Activated CD4-positive, alpha-beta T cell treated with anti-CD3 and anti-CD28 coated beads, Interleukin-2, amount 10 ng/mL, durations not matched to agents 7 days and 5 days (primary cell): ENCODE measurements at regions not wholly inside any gene's neighbourhood (a gene's known extent, or its start where the extent isn't known, plus 50 kb on each side); places are given as distances from the start of the nearest gene placed in this dataset.
"Not testable (repeated sequence)": the region's sequence is repeated elsewhere in the genome, so short reads cannot be mapped to it uniquely, and the experiment has no call there.

Source experiments
- CTCF ChIA-PET: fragments of 350-600 bp; sonication (Branson Sonifier 250); formaldehyde crosslinking; loops from one replicate; lab custom pipeline; 2021; ENCODE audit warnings: antibody characterized with exemption; lab: Charles Lee
- POLR2A ChIA-PET: fragments of 350-600 bp; sonication (Branson Sonifier 250); formaldehyde crosslinking; loops from one replicate; lab custom pipeline; 2021; ENCODE audit warnings: antibody characterized with exemption; lab: Charles Lee
- DNase-seq: peaks from one replicate; pipeline ENCODE4 v3.0.0-alpha.2; 2020
- H3K27ac Mint-ChIP-seq: one replicate; pipeline ENCODE4 v1.8.0; 2021; ENCODE audit warnings: mild to moderate bottlenecking, moderate library complexity, mixed read lengths
- H3K27me3 Mint-ChIP-seq: one replicate; pipeline ENCODE4 v1.8.0; 2021; ENCODE audit warnings: mixed read lengths
- H3K36me3 Mint-ChIP-seq: one replicate; pipeline ENCODE4 v1.8.0; 2021; ENCODE audit warnings: low read depth, mixed read lengths
- H3K4me1 Mint-ChIP-seq: one replicate; pipeline ENCODE4 v1.8.0; 2021; ENCODE audit warnings: mixed read lengths
- H3K4me3 Mint-ChIP-seq: one replicate; pipeline ENCODE4 v1.8.0; 2021; ENCODE audit warnings: mild to moderate bottlenecking, moderate library complexity, mixed read lengths
- H3K9me3 Mint-ChIP-seq: one replicate; pipeline ENCODE4 v1.8.0; 2021; ENCODE audit warnings: mixed read lengths

GRCh38 chr16:52351451-52351850 is 195.5 kb downstream of the TOX3 start:
- no peaks in the 10 kb centered on the region for H3K9me3 Mint-ChIP-seq
- H3K27me3 Mint-ChIP-seq: no peaks in the 10 kb centered on the region
- no peaks in the 10 kb centered on the region for H3K36me3 Mint-ChIP-seq
- no peak for DNase-seq
- H3K4me3 Mint-ChIP-seq: no peak overlapping the region
- ChIA-PET POLR2A (no interaction called here), CTCF (no interaction called here)
- H3K4me1 Mint-ChIP-seq: no peaks in the 10 kb centered on the region
- no peak overlapping the region for H3K27ac Mint-ChIP-seq

- Mint-ChIP-seq H3K4me3 (no peak overlapping the region), H3K27ac (no peak overlapping the region), H3K27me3 (no peaks in the 10 kb centered on the region), H3K4me1 (no peaks in the 10 kb centered on the region), H3K36me3 (no peaks in the 10 kb centered on the region), H3K9me3 (no peaks in the 10 kb centered on the region)
- POLR2A ChIA-PET: no interaction called here
- CTCF ChIA-PET: no interaction called here
- no peak for DNase-seq
Observed at GRCh38 chr16:52350031-52350642, 196.8 kb downstream of the TOX3 start.

GRCh38 chr16:52346709-52347108 is 200.2 kb downstream of the TOX3 start:
- POLR2A ChIA-PET: no interaction called here
- no peak overlapping the region for H3K4me3 Mint-ChIP-seq

GRCh38 chr16:52333673-52334072 is 213.3 kb downstream of the TOX3 start:
- CTCF ChIA-PET, H3K36me3 Mint-ChIP-seq, H3K27me3 Mint-ChIP-seq, DNase-seq, H3K4me3 Mint-ChIP-seq, POLR2A ChIA-PET, H3K9me3 Mint-ChIP-seq, H3K4me1 Mint-ChIP-seq, H3K27ac Mint-ChIP-seq: not testable (repeated sequence)

More at GRCh38 chr16:52346709-52347108, 200.2 kb downstream of the TOX3 start:
- Mint-ChIP-seq H3K27ac (no peak overlapping the region), H3K36me3 (no peaks in the 10 kb centered on the region), H3K9me3 (no peaks in the 10 kb centered on the region), H3K4me1 (no peaks in the 10 kb centered on the region), H3K27me3 (no peaks in the 10 kb centered on the region)
- no peak for DNase-seq
- CTCF ChIA-PET: no interaction called here

- Mint-ChIP-seq H3K9me3 (peaks cover 2% of the 10 kb centered on the region), H3K4me3 (no peak overlapping the region), H3K27ac (no peak overlapping the region), H3K4me1 (no peaks in the 10 kb centered on the region), H3K36me3 (no peaks in the 10 kb centered on the region), H3K27me3 (no peaks in the 10 kb centered on the region)
- POLR2A ChIA-PET: no interaction called here
- no peak for DNase-seq
- CTCF ChIA-PET: no interaction called here
Observed at GRCh38 chr16:52320930-52321439, 226.0 kb downstream of the TOX3 start.

- ChIA-PET POLR2A (no interaction called here), CTCF (no interaction called here)
- H3K27me3 Mint-ChIP-seq: no peaks in the 10 kb centered on the region
- H3K27ac Mint-ChIP-seq: no peak overlapping the region
- H3K4me3 Mint-ChIP-seq: no peak overlapping the region
- H3K4me1 Mint-ChIP-seq: no peaks in the 10 kb centered on the region
- no peaks in the 10 kb centered on the region for H3K36me3 Mint-ChIP-seq
- peaks cover 2% of the 10 kb centered on the region for H3K9me3 Mint-ChIP-seq
- no peak for DNase-seq
Observed at GRCh38 chr16:52318302-52319009, 228.5 kb downstream of the TOX3 start.

GRCh38 chr16:52316241-52316640 is 230.7 kb downstream of the TOX3 start:
- POLR2A ChIA-PET: no interaction called here
- no peak for DNase-seq
- Mint-ChIP-seq H3K27ac (no peak overlapping the region), H3K36me3 (no peaks in the 10 kb centered on the region), H3K4me3 (no peak overlapping the region), H3K9me3 (no peaks in the 10 kb centered on the region), H3K27me3 (no peaks in the 10 kb centered on the region), H3K4me1 (no peaks in the 10 kb centered on the region)
- CTCF ChIA-PET: no interaction called here

GRCh38 chr16:52312716-52313115 is 234.2 kb downstream of the TOX3 start:
- Mint-ChIP-seq H3K36me3 (no peaks in the 10 kb centered on the region), H3K27me3 (no peaks in the 10 kb centered on the region), H3K27ac (no peak overlapping the region), H3K9me3 (no peaks in the 10 kb centered on the region), H3K4me1 (no peaks in the 10 kb centered on the region), H3K4me3 (no peak overlapping the region)
- no peak for DNase-seq
- POLR2A ChIA-PET: no interaction called here
- CTCF ChIA-PET: no interaction called here

GRCh38 chr16:52309446-52310416 is 237.2 kb downstream of the TOX3 start:
- no peaks in the 10 kb centered on the region for H3K9me3 Mint-ChIP-seq
- H3K36me3 Mint-ChIP-seq: no peaks in the 10 kb centered on the region
- DNase-seq: no peak
- no peaks in the 10 kb centered on the region for H3K4me1 Mint-ChIP-seq
- H3K4me3 Mint-ChIP-seq: no peak overlapping the region
- H3K27me3 Mint-ChIP-seq: no peaks in the 10 kb centered on the region
- ChIA-PET POLR2A (no interaction called here), CTCF (no interaction called here)
- H3K27ac Mint-ChIP-seq: no peak overlapping the region

- ChIA-PET CTCF (no interaction called here), POLR2A (no interaction called here)
- no peaks in the 10 kb centered on the region for H3K36me3 Mint-ChIP-seq
- no peak overlapping the region for H3K4me3 Mint-ChIP-seq
- H3K4me1 Mint-ChIP-seq: no peaks in the 10 kb centered on the region
- DNase-seq: no peak
- H3K27ac Mint-ChIP-seq: no peak overlapping the region
- H3K9me3 Mint-ChIP-seq: no peaks in the 10 kb centered on the region
- H3K27me3 Mint-ChIP-seq: no peaks in the 10 kb centered on the region
Observed at GRCh38 chr16:52308051-52308450, 238.9 kb downstream of the TOX3 start.

GRCh38 chr16:52301026-52301425 is 245.9 kb downstream of the TOX3 start:
- no peaks in the 10 kb centered on the region for H3K36me3 Mint-ChIP-seq
- no peak overlapping the region for H3K27ac Mint-ChIP-seq
- DNase-seq: no peak
- H3K4me3 Mint-ChIP-seq: no peak overlapping the region
- H3K4me1 Mint-ChIP-seq: no peaks in the 10 kb centered on the region
- POLR2A ChIA-PET: no interaction called here
- H3K9me3 Mint-ChIP-seq: peaks cover 3% of the 10 kb centered on the region
- CTCF ChIA-PET: no interaction called here
- no peaks in the 10 kb centered on the region for H3K27me3 Mint-ChIP-seq

GRCh38 chr16:52298769-52299168 is 248.2 kb downstream of the TOX3 start:
- DNase-seq: no peak
- Mint-ChIP-seq H3K36me3 (no peaks in the 10 kb centered on the region), H3K4me3 (no peak overlapping the region), H3K27me3 (no peaks in the 10 kb centered on the region), H3K9me3 (peaks cover 8% of the 10 kb centered on the region), H3K27ac (no peak overlapping the region), H3K4me1 (no peaks in the 10 kb centered on the region)
- ChIA-PET CTCF (no interaction called here), POLR2A (no interaction called here)

GRCh38 chr16:52296706-52297315 is 250.1 kb downstream of the TOX3 start:
- H3K27me3 Mint-ChIP-seq, H3K4me1 Mint-ChIP-seq, POLR2A ChIA-PET, DNase-seq, H3K27ac Mint-ChIP-seq, H3K4me3 Mint-ChIP-seq, H3K9me3 Mint-ChIP-seq, CTCF ChIA-PET, H3K36me3 Mint-ChIP-seq: not testable (repeated sequence)
